ENCODE measurements at regions not wholly inside any gene's neighbourhood (a gene's known extent, or its start where the extent isn't known, plus 50 kb on each side); places are given as distances from the start of the nearest gene placed in this dataset.

- no peak overlapping the region for H3K4me3 ChIP-seq (replicated peaks; ENCODE audit: insufficient read depth, low read length)
- no peak overlapping the region for H3K27ac ChIP-seq (replicated peaks)
- H3K27me3 ChIP-seq (ENCODE audit: insufficient read depth, poor library complexity, severe bottlenecking) = peaks cover 8% of the 10 kb centered on the region
- no peak for DNase-seq (ENCODE audit: low read depth in 1 of 2, low spot score in 1 of 2)
- TF ChIP-seq POLR2AphosphoS5 (IDR thresholded peaks at IDR 0.05; ENCODE audit: low read depth) (no peak), GABPA (IDR thresholded peaks at IDR 0.05; ENCODE audit: low read depth) (no peak), CTCF (IDR thresholded peaks at IDR 0.05; ENCODE audit: insufficient read depth, low read length) (no peak), SPI1 (IDR thresholded peaks at IDR 0.05; ENCODE audit: borderline replicate concordance, low read depth) (no peak), REST (IDR thresholded peaks at IDR 0.05; ENCODE audit: insufficient replicate concordance, low read depth) (no peak)
Measured at GRCh38 chr5:158478139-158478538, 619.2 kb upstream of the CLINT1 start.

GRCh38 chr5:158477214-158477613, 618.3 kb upstream of the CLINT1 start:
- peaks cover 8% of the 10 kb centered on the region for H3K27me3 ChIP-seq (ENCODE audit: insufficient read depth, poor library complexity, severe bottlenecking)
- TF ChIP-seq POLR2AphosphoS5 (IDR thresholded peaks at IDR 0.05; ENCODE audit: low read depth) (no peak), GABPA (IDR thresholded peaks at IDR 0.05; ENCODE audit: low read depth) (no peak), SPI1 (IDR thresholded peaks at IDR 0.05; ENCODE audit: borderline replicate concordance, low read depth) (no peak), CTCF (IDR thresholded peaks at IDR 0.05; ENCODE audit: insufficient read depth, low read length) (no peak), REST (IDR thresholded peaks at IDR 0.05; ENCODE audit: insufficient replicate concordance, low read depth) (no peak)
- no peak overlapping the region for H3K4me3 ChIP-seq (replicated peaks; ENCODE audit: insufficient read depth, low read length)
- no peak overlapping the region for H3K27ac ChIP-seq (replicated peaks)
- no peak for DNase-seq (ENCODE audit: low read depth in 1 of 2, low spot score in 1 of 2)

- TF ChIP-seq POLR2AphosphoS5 (IDR thresholded peaks at IDR 0.05; ENCODE audit: low read depth) = no peak
- TF ChIP-seq SPI1 (IDR thresholded peaks at IDR 0.05; ENCODE audit: borderline replicate concordance, low read depth) = no peak
- no peak for TF ChIP-seq CTCF (IDR thresholded peaks at IDR 0.05; ENCODE audit: insufficient read depth, low read length)
- TF ChIP-seq GABPA (IDR thresholded peaks at IDR 0.05; ENCODE audit: low read depth) = no peak
- TF ChIP-seq REST (IDR thresholded peaks at IDR 0.05; ENCODE audit: insufficient replicate concordance, low read depth) = no peak
- DNase-seq (ENCODE audit: low read depth in 1 of 2, low spot score in 1 of 2) = no peak
- Histone ChIP-seq H3K4me3 (replicated peaks; ENCODE audit: insufficient read depth, low read length) (no peak overlapping the region), H3K27me3 (ENCODE audit: insufficient read depth, poor library complexity, severe bottlenecking) (peaks cover 8% of the 10 kb centered on the region), H3K27ac (replicated peaks) (no peak overlapping the region)
Measured at GRCh38 chr5:158473016-158473635, 614.2 kb upstream of the CLINT1 start.

All from HL-60 (cell line).